GM12878 (cell line): ENCODE measurements at regions not wholly inside any gene's neighbourhood (a gene's known extent, or its start where the extent isn't known, plus 50 kb on each side); places are given as distances from the start of the nearest gene placed in this dataset.

ENCODE experiments used
- ATAC-seq: fragments of 200-7000 bp; cut with Tn5 transposase; 3 replicates; pipeline ENCODE4 v1.9.1; 2020; ENCODE audit warnings: mild to moderate bottlenecking, moderate library complexity
- BruUV-seq: library from RNA; stranded (reverse); fragments of 400-500 nt; replicated peaks from 2 replicates; lab custom pipeline; 2021; lab: Mats Ljungman, UMichigan
- CTCF ChIA-PET: fragments of 300-600 bp; sonication (Branson Sonifier 250); formaldehyde crosslinking; extraction: SDS; loops from one replicate; lab custom pipeline; 2021; ENCODE audit warnings: inconsistent platforms; lab: Yijun Ruan, JAX
- POLR2A ChIA-PET: fragments of 350-600 bp; formaldehyde crosslinking; extraction: SDS; loops from one replicate; lab custom pipeline; 2021; ENCODE audit warnings: inconsistent platforms; lab: Charles Lee
- RAD21 ChIA-PET: fragments of 300-600 bp; sonication (Branson Sonifier 250); formaldehyde crosslinking; loops from one replicate; lab custom pipeline; 2023; ENCODE audit warnings: antibody characterized with exemption; ENCODE audit not compliant: unreplicated experiment; lab: Charles Lee
- SMC1A ChIA-PET: fragments of 300-600 bp; sonication (Branson Sonifier 250); formaldehyde crosslinking; loops from one replicate; lab custom pipeline; 2023; ENCODE audit not compliant: unreplicated experiment, uncharacterized antibody; lab: Charles Lee
- DNase-seq: peaks from one replicate; pipeline ENCODE4 v3.0.0-alpha.2; 2011; ENCODE audit warnings: low read depth, low spot score
- FAIRE-seq: peaks from 3 replicates; lab custom pipeline; 2011; peaks lifted over from hg19 to GRCh38; lab: Jason Lieb, UNC
- H2AFZ ChIP-seq: 2 replicates; pipeline ENCODE4 v1.6.0; 2011; ENCODE audit warnings: low read depth, low read length, control low read depth; ENCODE audit not compliant: control insufficient read depth
- H3K27ac ChIP-seq: 2 replicates; pipeline ENCODE4 v1.5.1; 2011; ENCODE audit warnings: control low read depth; ENCODE audit not compliant: control insufficient read depth, insufficient read depth
- H3K27me3 ChIP-seq, 2 experiments: replicated peaks in 1 of 2; 2 replicates each; pipeline versions ENCODE4 v1.6.0 to v1.6.1; 2011; ENCODE audit warnings: low read length in 1 of 2; ENCODE audit not compliant: control insufficient read depth in 2 of 2, insufficient read depth in 2 of 2
- H3K36me3 ChIP-seq, 2 experiments: 2 replicates each; pipeline ENCODE4 v1.5.1; 2011; ENCODE audit warnings: low read length in 1 of 2; ENCODE audit not compliant: control insufficient read depth in 2 of 2, insufficient read depth in 2 of 2
- H3K4me1 ChIP-seq: 2 replicates; pipeline ENCODE4 v1.6.1; 2011; ENCODE audit warnings: mild to moderate bottlenecking, low read length, moderate library complexity, mixed read lengths; ENCODE audit not compliant: control insufficient read depth, insufficient read depth
- H3K4me2 ChIP-seq: 2 replicates; pipeline ENCODE4 v1.6.0; 2011; ENCODE audit warnings: control low read depth; ENCODE audit not compliant: control insufficient read depth, insufficient read depth
- H3K4me3 ChIP-seq: fragments of 200-600 bp; sonication (generic); 2 replicates; pipeline ENCODE4 v1.5.1; 2016
- H3K79me2 ChIP-seq: 2 replicates; pipeline ENCODE4 v1.6.0; 2011; ENCODE audit warnings: low read length; ENCODE audit not compliant: control insufficient read depth, insufficient read depth
- H3K9ac ChIP-seq: 2 replicates; pipeline ENCODE4 v1.8.0; 2011; ENCODE audit warnings: low read length, control low read depth, mixed read lengths; ENCODE audit not compliant: control insufficient read depth, insufficient read depth
- H3K9me3 ChIP-seq: replicated peaks from 3 replicates; pipeline ENCODE4 v1.5.1; 2011; ENCODE audit warnings: mild to moderate bottlenecking, low read length; ENCODE audit not compliant: control insufficient read depth, insufficient read depth
- H4K20me1 ChIP-seq: 2 replicates; pipeline ENCODE4 v1.6.0; 2011; ENCODE audit not compliant: control insufficient read depth, insufficient read depth
- BACH1 ChIP-seq: fragments of 450-650 bp; IDR thresholded peaks from 2 replicates; pipeline ENCODE4 v1.6.1; 2017; ENCODE audit warnings: mild to moderate bottlenecking, borderline replicate concordance
- EP300 ChIP-seq, 2 experiments: fragments of 150-350 bp in 1 of 2; IDR thresholded peaks; 2 replicates each; pipeline ENCODE4 v1.6.1; 2011 to 2012; ENCODE audit warnings: low read depth in 2 of 2, low read length in 2 of 2, borderline replicate concordance in 1 of 2, improper control_type of control experiment in 1 of 2, inconsistent platforms in 1 of 2; ENCODE audit not compliant: control insufficient read depth in 1 of 2
- NKRF ChIP-seq: fragments of 450-650 bp; conservative IDR thresholded peaks from 2 replicates; pipeline ENCODE4 v1.6.1; 2017; ENCODE audit warnings: mild to moderate bottlenecking, moderate library complexity
- NR2F1 ChIP-seq: fragments of 450-650 bp; conservative IDR thresholded peaks from 2 replicates; pipeline ENCODE4 v1.6.1; 2017; ENCODE audit warnings: mild to moderate bottlenecking
- RB1 ChIP-seq: fragments of 450-650 bp; formaldehyde crosslinking; IDR thresholded peaks from 2 replicates; pipeline ENCODE4 v1.6.1; 2017; ENCODE audit warnings: mild to moderate bottlenecking, borderline replicate concordance
- RELA ChIP-seq: fragments of 450-650 bp; IDR thresholded peaks from 2 replicates; pipeline ENCODE4 v1.8.0; 2014; ENCODE audit warnings: borderline replicate concordance; ENCODE audit not compliant: partially characterized antibody
- SKIL ChIP-seq: fragments of 450-650 bp; IDR thresholded peaks from 2 replicates; pipeline ENCODE4 v1.6.1; 2017; ENCODE audit warnings: mild to moderate bottlenecking, low read depth, inconsistent platforms; ENCODE audit not compliant: poor library complexity, severe bottlenecking
- SMAD5 ChIP-seq: IDR thresholded peaks from 2 replicates; pipeline ENCODE4 v1.6.1; 2016; ENCODE audit warnings: antibody characterized with exemption, low read depth
- SMARCA5 ChIP-seq: fragments of 450-650 bp; IDR thresholded peaks from 2 replicates; pipeline ENCODE4 v1.6.1; 2017; ENCODE audit warnings: mild to moderate bottlenecking
- TARDBP ChIP-seq: IDR thresholded peaks from 2 replicates; pipeline ENCODE4 v1.6.1; 2016; ENCODE audit warnings: borderline replicate concordance
- TBL1XR1 ChIP-seq: IDR thresholded peaks from 2 replicates; pipeline ENCODE4 v1.6.1; 2012; ENCODE audit warnings: low read depth, low read length, improper control_type of control experiment
- ZBTB40 ChIP-seq: fragments of 450-650 bp; IDR thresholded peaks from 2 replicates; pipeline ENCODE4 v1.6.1; 2016; ENCODE audit warnings: mild to moderate bottlenecking, moderate library complexity, borderline replicate concordance
- ZNF687 ChIP-seq: fragments of 450-650 bp; IDR thresholded peaks from 2 replicates; pipeline ENCODE4 v1.6.1; 2017; ENCODE audit warnings: mild to moderate bottlenecking, moderate library complexity
- WGBS: methylation state at CpG from one replicate; pipeline ENCODE4 v1.1.6; 2016; ENCODE audit warnings: low lambda C conversion rate; ENCODE audit not compliant: insufficient replicate concordance, insufficient coverage; ENCODE audit errors: missing lambda C conversion rate; 5-methylcytosine and 5-hydroxymethylcytosine counted together
- in situ Hi-C: fragments of 300-500 bp; cut with MboI; formaldehyde crosslinking; loops from 9 replicates; pipeline ENCODE4 v1.14.3; 2018; ENCODE audit warnings: mixed read lengths
- intact Hi-C: fragments of 100-400 bp; cut with micrococcal nuclease; formaldehyde crosslinking; loops from one replicate; pipeline ENCODE4 v1.14.2; 2022; ENCODE audit not compliant: unreplicated experiment

GRCh38 chr18:50492097-50492496, 67.8 kb upstream of the MAPK4 start:
- in situ Hi-C loops = no loop called here
- ATAC-seq (no peak), FAIRE-seq (no peak), DNase-seq (no peak)
- no peaks in the 10 kb centered on the region for H3K79me2 ChIP-seq
- H3K4me2 ChIP-seq = no peak overlapping the region
- ChIA-PET RAD21 (interaction anchor here (0.7 kb wide), 1 partner anchor 353 kb away, joined by 3 read pairs; no protein-coding TSS in a partner anchor), CTCF (no interaction called here), SMC1A (no interaction called here), POLR2A (no interaction called here)
- no peak overlapping the region for H3K9ac ChIP-seq
- no peaks in the 10 kb centered on the region for H3K27me3 ChIP-seq
- BruUV-seq = no TSS peak
- no peak overlapping the region for H3K27ac ChIP-seq
- no peak overlapping the region for H3K4me3 ChIP-seq
- intact Hi-C loops = no loop called here
- H2AFZ ChIP-seq = no peak overlapping the region
- H3K36me3 ChIP-seq = no peaks in the 10 kb centered on the region
- no peaks in the 10 kb centered on the region for H3K9me3 ChIP-seq
- WGBS = 45% methylated on average over 2 of the region's 2 CpGs
- H4K20me1 ChIP-seq = no peaks in the 10 kb centered on the region
- no peaks in the 10 kb centered on the region for H3K4me1 ChIP-seq
- TF ChIP-seq RB1 (no peak), NKRF (no peak), SMARCA5 (no peak), TARDBP (no peak), EP300 (IDR thresholded peaks at IDR 0.05; ENCODE audit: borderline replicate concordance in 1 of 2, control insufficient read depth in 1 of 2, low read depth in 2 of 2, low read length in 2 of 2) (no peak), BACH1 (no peak), NR2F1 (no peak), ZBTB40 (no peak), RELA (no peak), SMAD5 (no peak), ZNF687 (no peak), SKIL (no peak), TBL1XR1 (no peak)
